ELR (cell line): ENCODE measurements at regions not wholly inside any gene's neighbourhood (a gene's known extent, or its start where the extent isn't known, plus 50 kb on each side); places are given as distances from the start of the nearest gene placed in this dataset.

Experiments
- DNase-seq: peaks from one replicate; pipeline ENCODE4 v3.0.0-alpha.2; 2015; ENCODE audit warnings: low read depth

- DNase-seq = no peak
These were observed 458.6 kb downstream of the MAFB start for GRCh38 chr20:40230486-40230885.

GRCh38 chr20:40225596-40225995 is 463.4 kb downstream of the MAFB start:
- DNase-seq = no peak

GRCh38 chr20:40223810-40224209 is 465.2 kb downstream of the MAFB start:
- no peak for DNase-seq

GRCh38 chr20:40218971-40219370 is 470.1 kb downstream of the MAFB start:
- no peak for DNase-seq

GRCh38 chr20:40218316-40218969 is 470.6 kb downstream of the MAFB start:
- no peak for DNase-seq

- no peak for DNase-seq
These were observed 481.4 kb downstream of the MAFB start for GRCh38 chr20:40207655-40208054.

- DNase-seq = no peak
These were observed 483.1 kb downstream of the MAFB start for GRCh38 chr20:40205971-40206370.

- no peak for DNase-seq
These were observed 486.0 kb downstream of the MAFB start for GRCh38 chr20:40203032-40203431.

- DNase-seq = no peak
These were observed 491.3 kb downstream of the MAFB start for GRCh38 chr20:40197691-40198090.

GRCh38 chr20:40196846-40197436 is 492.1 kb downstream of the MAFB start:
- no peak for DNase-seq

- DNase-seq = no peak
These were observed 493.3 kb downstream of the MAFB start for GRCh38 chr20:40195742-40196141.

GRCh38 chr20:40192529-40192928 is 496.5 kb downstream of the MAFB start:
- DNase-seq = no peak

GRCh38 chr20:40192081-40192480 is 497.0 kb downstream of the MAFB start:
- DNase-seq = no peak

GRCh38 chr20:40191573-40191972 is 497.5 kb downstream of the MAFB start:
- DNase-seq = no peak

- DNase-seq = peak; percentile 1
These were observed 499.4 kb downstream of the MAFB start for GRCh38 chr20:40189621-40190020.

- DNase-seq = no peak
These were observed 500.7 kb downstream of the MAFB start for GRCh38 chr20:40188319-40188718.

- DNase-seq = no peak
These were observed 502.2 kb downstream of the MAFB start for GRCh38 chr20:40186826-40187225.

GRCh38 chr20:40181676-40182075 is 507.4 kb downstream of the MAFB start:
- DNase-seq = no peak

- DNase-seq = no peak
These were observed 512.8 kb downstream of the MAFB start for GRCh38 chr20:40176098-40176841.

- no peak for DNase-seq
These were observed 513.7 kb downstream of the MAFB start for GRCh38 chr20:40175296-40175695.

- DNase-seq = no peak
These were observed 515.2 kb downstream of the MAFB start for GRCh38 chr20:40173872-40174271.

GRCh38 chr20:40168981-40169620 is 519.9 kb downstream of the MAFB start:
- DNase-seq = no peak

- DNase-seq = no peak
These were observed 527.6 kb downstream of the MAFB start for GRCh38 chr20:40161391-40161790.
